GM23248 (cell line): ENCODE measurements at regions not wholly inside any gene's neighbourhood (a gene's known extent, or its start where the extent isn't known, plus 50 kb on each side); places are given as distances from the start of the nearest gene placed in this dataset.

ENCODE experiments used
- EZH2 ChIP-seq: fragments of 200-600 bp; sonication (generic); IDR thresholded peaks from 2 replicates; pipeline ENCODE4 v1.6.1; 2018; ENCODE audit warnings: antibody characterized with exemption, mild to moderate bottlenecking; ENCODE audit not compliant: insufficient read depth, poor library complexity, severe bottlenecking
- EZH2phosphoT487 ChIP-seq: fragments of 200-600 bp; sonication (generic); IDR thresholded peaks from 2 replicates; pipeline ENCODE4 v1.6.1; 2018; ENCODE audit warnings: antibody characterized with exemption, moderate library complexity, mild to moderate bottlenecking, low read depth; ENCODE audit not compliant: insufficient read depth

DNA sequence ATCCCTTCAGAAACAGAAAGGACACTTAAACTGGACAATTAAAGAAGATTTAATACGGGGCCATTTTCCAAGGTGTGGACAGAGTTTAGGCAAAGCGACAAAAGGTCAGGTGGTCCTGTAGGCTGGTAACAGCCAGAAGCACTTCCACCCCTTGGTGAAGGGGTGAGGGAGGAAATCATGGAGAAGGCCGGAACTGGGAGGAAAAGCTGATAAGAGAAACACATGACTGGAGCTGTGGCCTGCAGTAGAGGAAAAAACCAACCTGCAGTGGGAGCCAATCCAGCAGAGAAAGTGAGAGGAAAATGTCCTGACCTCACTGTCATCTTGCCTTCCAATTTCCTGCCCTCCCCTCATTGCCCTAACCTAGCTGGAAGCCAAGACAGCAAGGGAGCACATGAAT lies 249.8 kb downstream of the LMO4 start:
- TF ChIP-seq EZH2phosphoT487 (no peak), EZH2 (no peak)
